WTC11 (cell line): ENCODE measurements at regions not wholly inside any gene's neighbourhood (a gene's known extent, or its start where the extent isn't known, plus 50 kb on each side); places are given as distances from the start of the nearest gene placed in this dataset.
"Not testable (repeated sequence)": the region's sequence is repeated elsewhere in the genome, so short reads cannot be mapped to it uniquely, and the experiment has no call there.

Source experiments
- ATAC-seq: fragments of 200-7000 bp; cut with Tn5 transposase; 2 replicates; pipeline ENCODE4 v1.10.0; 2021; ENCODE audit warnings: mild to moderate bottlenecking, moderate library complexity
- CTCF ChIA-PET: fragments of 300-600 bp; sonication (Branson Sonifier 250); formaldehyde crosslinking; loops from one replicate; lab custom pipeline; 2021; ENCODE audit warnings: antibody characterized with exemption; lab: Charles Lee
- POLR2A ChIA-PET: fragments of 350-600 bp; sonication (Branson Sonifier 250); formaldehyde crosslinking; loops from one replicate; lab custom pipeline; 2021; ENCODE audit warnings: antibody characterized with exemption; lab: Charles Lee
- DNase-seq: peaks from one replicate; pipeline ENCODE4 v3.0.0; 2021; ENCODE audit warnings: low spot score
- H3K27ac Mint-ChIP-seq: 2 replicates; pipeline ENCODE4 v1.8.0; 2021; ENCODE audit warnings: mixed read lengths
- H3K27me3 Mint-ChIP-seq: 2 replicates; pipeline ENCODE4 v1.8.0; 2021; ENCODE audit warnings: low read depth, mild to moderate bottlenecking, moderate library complexity, mixed read lengths
- H3K36me3 Mint-ChIP-seq: 2 replicates; pipeline ENCODE4 v1.8.0; 2021; ENCODE audit warnings: mixed read lengths
- H3K4me1 Mint-ChIP-seq: 2 replicates; pipeline ENCODE4 v1.8.0; 2022; ENCODE audit warnings: mixed read lengths
- H3K4me3 Mint-ChIP-seq: 2 replicates; pipeline ENCODE4 v1.8.0; 2021; ENCODE audit warnings: mild to moderate bottlenecking, moderate library complexity, mixed read lengths
- H3K9me3 Mint-ChIP-seq: 2 replicates; pipeline ENCODE4 v1.8.0; 2021; ENCODE audit warnings: mixed read lengths
- E2F1 ChIP-seq: sonication (generic); formaldehyde crosslinking; IDR thresholded peaks from 2 replicates; pipeline ENCODE4 v1.8.0; 2022; ENCODE audit warnings: mild to moderate bottlenecking, missing genetic modification reagents
- ELF4 ChIP-seq: sonication (generic); formaldehyde crosslinking; IDR thresholded peaks from 2 replicates; pipeline ENCODE4 v1.8.1; 2022; ENCODE audit warnings: low read depth, mild to moderate bottlenecking, moderate library complexity, missing genetic modification reagents
- ERG ChIP-seq: fragments of 250-450 bp; sonication (Bioruptor Pico); IDR thresholded peaks from 2 replicates; pipeline ENCODE4 v1.8.0; 2021; ENCODE audit warnings: mild to moderate bottlenecking
- FOXK1 ChIP-seq: sonication (generic); formaldehyde crosslinking; IDR thresholded peaks from 2 replicates; pipeline ENCODE4 v1.8.0; 2022; ENCODE audit warnings: mild to moderate bottlenecking, moderate library complexity, missing genetic modification reagents
- FOXP4 ChIP-seq: sonication (generic); formaldehyde crosslinking; IDR thresholded peaks from 2 replicates; pipeline ENCODE4 v1.8.0; 2022; ENCODE audit warnings: mild to moderate bottlenecking, missing genetic modification reagents
- HMGXB4 ChIP-seq: sonication (generic); formaldehyde crosslinking; IDR thresholded peaks from 2 replicates; pipeline ENCODE4 v1.8.1; 2023; ENCODE audit warnings: mild to moderate bottlenecking, moderate library complexity, missing genetic modification reagents
- IRF2 ChIP-seq: sonication (generic); formaldehyde crosslinking; IDR thresholded peaks from 2 replicates; pipeline ENCODE4 v1.8.0; 2022; ENCODE audit warnings: low read depth, missing genetic modification reagents, borderline replicate concordance
- JUN ChIP-seq: sonication (generic); formaldehyde crosslinking; IDR thresholded peaks from 2 replicates; pipeline ENCODE4 v1.8.0; 2023; ENCODE audit warnings: mild to moderate bottlenecking, missing genetic modification reagents
- MAX ChIP-seq: sonication (generic); formaldehyde crosslinking; IDR thresholded peaks from 2 replicates; pipeline ENCODE4 v1.8.0; 2022; ENCODE audit warnings: mild to moderate bottlenecking, missing genetic modification reagents
- MYBL2 ChIP-seq: sonication (generic); formaldehyde crosslinking; IDR thresholded peaks from 2 replicates; pipeline ENCODE4 v1.8.1; 2023; ENCODE audit warnings: mild to moderate bottlenecking, moderate library complexity, missing genetic modification reagents
- NFATC4 ChIP-seq: fragments of 250-450 bp; sonication (Bioruptor Pico); IDR thresholded peaks from 2 replicates; pipeline ENCODE4 v1.9.0; 2021; ENCODE audit warnings: mild to moderate bottlenecking
- NR2C2 ChIP-seq: sonication (generic); formaldehyde crosslinking; IDR thresholded peaks from 2 replicates; pipeline ENCODE4 v1.8.0; 2022; ENCODE audit warnings: mild to moderate bottlenecking, missing genetic modification reagents
- RORB ChIP-seq: fragments of 250-450 bp; sonication (Bioruptor Pico); IDR thresholded peaks from 2 replicates; pipeline ENCODE4 v1.9.0; 2021; ENCODE audit warnings: mild to moderate bottlenecking
- STAT6 ChIP-seq: sonication (generic); formaldehyde crosslinking; conservative IDR thresholded peaks from 2 replicates; pipeline ENCODE4 v1.8.1; 2023; ENCODE audit warnings: mild to moderate bottlenecking, low read depth, missing genetic modification reagents, moderate library complexity
- ZBTB43 ChIP-seq: sonication (generic); formaldehyde crosslinking; IDR thresholded peaks from 2 replicates; pipeline ENCODE4 v1.8.1; 2023; ENCODE audit warnings: mild to moderate bottlenecking, missing genetic modification reagents
- ZNF396 ChIP-seq: fragments of 250-450 bp; sonication (Bioruptor Pico); IDR thresholded peaks from 2 replicates; pipeline ENCODE4 v1.8.0; 2021; ENCODE audit warnings: mild to moderate bottlenecking, moderate library complexity, borderline replicate concordance
- ZNF423 ChIP-seq: fragments of 250-450 bp; sonication (Bioruptor Pico); IDR thresholded peaks from 2 replicates; pipeline ENCODE4 v2.1.2; 2022; ENCODE audit warnings: mild to moderate bottlenecking, moderate library complexity

GRCh38 chr10:130938051-130938450 lies 373.5 kb downstream of the TCERG1L start:
- peaks cover 9% of the 10 kb centered on the region for H3K4me1 Mint-ChIP-seq
- H3K27me3 Mint-ChIP-seq: peaks cover 12% of the 10 kb centered on the region; the same call in 1 of the 2 replicates
- no peak for DNase-seq
- ATAC-seq: no peak
- ChIA-PET POLR2A (no interaction called here), CTCF (no interaction called here)
- peaks cover 66% of the 10 kb centered on the region for H3K36me3 Mint-ChIP-seq
- no peak overlapping the region for H3K4me3 Mint-ChIP-seq
- no peak overlapping the region for H3K27ac Mint-ChIP-seq
- peaks cover 67% of the 10 kb centered on the region for H3K9me3 Mint-ChIP-seq
- no peak for TF ChIP-seq JUN
- TF ChIP-seq STAT6: no peak
- no peak for TF ChIP-seq E2F1 (CRISPR knock-in tag)
- TF ChIP-seq HMGXB4 (CRISPR knock-in tag): no peak
- no peak for TF ChIP-seq MYBL2 (CRISPR knock-in tag)
- TF ChIP-seq ELF4 (CRISPR knock-in tag): no peak
- TF ChIP-seq NFATC4 (CRISPR knock-in tag): no peak
- TF ChIP-seq FOXK1 (CRISPR knock-in tag): no peak
- TF ChIP-seq RORB (CRISPR knock-in tag): no peak
- no peak for TF ChIP-seq ERG
- no peak for TF ChIP-seq ZNF396
- TF ChIP-seq NR2C2 (CRISPR knock-in tag): no peak
- no peak for TF ChIP-seq ZNF423 (CRISPR knock-in tag)
- no peak for TF ChIP-seq FOXP4
- TF ChIP-seq IRF2: no peak
- TF ChIP-seq ZBTB43 (CRISPR knock-in tag): no peak
- no peak for TF ChIP-seq MAX (CRISPR knock-in tag)

GRCh38 chr10:130938891-130939290 lies 372.6 kb downstream of the TCERG1L start:
- peaks cover 12% of the 10 kb centered on the region; the same call in 1 of the 2 replicates for H3K27me3 Mint-ChIP-seq
- H3K4me1 Mint-ChIP-seq, H3K27ac Mint-ChIP-seq, ATAC-seq, POLR2A ChIA-PET, H3K4me3 Mint-ChIP-seq, CTCF ChIA-PET, DNase-seq: not testable (repeated sequence)
- H3K9me3 Mint-ChIP-seq: peaks cover 70% of the 10 kb centered on the region
- peaks cover 67% of the 10 kb centered on the region for H3K36me3 Mint-ChIP-seq
